ENCODE measurements at regions not wholly inside any gene's neighbourhood (a gene's known extent, or its start where the extent isn't known, plus 50 kb on each side); places are given as distances from the start of the nearest gene placed in this dataset.

GRCh38 chr20:50294164-50295088 lies 103.8 kb downstream of the CEBPB start:
- TF ChIP-seq CTCF (conservative IDR thresholded peaks at IDR 0.05; ENCODE audit: low read depth, low read length), result no peak
- DNase-seq (ENCODE audit: low read depth), result no peak
- H3K4me3 ChIP-seq (ENCODE audit: low read length), result no peak overlapping the region

- no peak for TF ChIP-seq CTCF (conservative IDR thresholded peaks at IDR 0.05; ENCODE audit: low read depth, low read length)
- H3K4me3 ChIP-seq (ENCODE audit: low read length), result no peak overlapping the region
- DNase-seq (ENCODE audit: low read depth), result no peak
Measured at GRCh38 chr20:50295345-50295744, 104.7 kb downstream of the CEBPB start.

DNA sequence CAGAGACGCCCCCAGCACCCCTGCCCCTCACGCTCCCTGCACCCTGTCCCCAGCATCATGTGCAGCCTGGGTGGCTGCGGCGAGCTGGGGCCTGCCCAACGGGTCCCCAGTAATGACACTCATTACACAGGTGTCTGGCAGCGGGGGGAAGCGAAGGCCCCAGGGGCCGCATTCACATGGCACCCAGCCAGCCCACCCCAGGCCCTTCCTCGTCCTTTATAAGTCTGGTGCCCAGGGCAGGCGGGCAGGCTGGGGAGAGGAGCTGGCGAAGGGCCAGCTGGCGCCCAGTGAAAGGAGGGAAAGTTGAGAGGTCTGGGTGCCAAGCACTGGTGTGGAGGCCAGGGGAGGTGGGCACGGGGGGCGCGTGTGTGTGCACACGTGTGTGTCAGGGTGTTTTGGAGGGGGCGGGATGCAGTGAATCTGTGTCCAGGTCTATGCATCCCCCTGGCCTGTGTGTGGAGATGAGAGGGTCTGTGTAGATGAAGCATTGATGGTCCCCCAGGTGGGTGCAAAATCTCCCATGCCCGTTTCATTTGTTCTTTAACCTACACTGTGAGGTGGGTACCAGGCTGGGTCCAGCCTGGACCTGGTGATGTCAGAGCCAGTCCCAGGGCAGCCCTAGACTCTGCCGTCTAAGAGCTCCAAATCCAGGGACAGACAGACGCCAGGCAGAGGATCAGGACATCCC lies 105.3 kb downstream of the CEBPB start:
- no peak for TF ChIP-seq CTCF (conservative IDR thresholded peaks at IDR 0.05; ENCODE audit: low read depth, low read length)
- H3K4me3 ChIP-seq (ENCODE audit: low read length), result no peak overlapping the region
- no peak for DNase-seq (ENCODE audit: low read depth)

DNA sequence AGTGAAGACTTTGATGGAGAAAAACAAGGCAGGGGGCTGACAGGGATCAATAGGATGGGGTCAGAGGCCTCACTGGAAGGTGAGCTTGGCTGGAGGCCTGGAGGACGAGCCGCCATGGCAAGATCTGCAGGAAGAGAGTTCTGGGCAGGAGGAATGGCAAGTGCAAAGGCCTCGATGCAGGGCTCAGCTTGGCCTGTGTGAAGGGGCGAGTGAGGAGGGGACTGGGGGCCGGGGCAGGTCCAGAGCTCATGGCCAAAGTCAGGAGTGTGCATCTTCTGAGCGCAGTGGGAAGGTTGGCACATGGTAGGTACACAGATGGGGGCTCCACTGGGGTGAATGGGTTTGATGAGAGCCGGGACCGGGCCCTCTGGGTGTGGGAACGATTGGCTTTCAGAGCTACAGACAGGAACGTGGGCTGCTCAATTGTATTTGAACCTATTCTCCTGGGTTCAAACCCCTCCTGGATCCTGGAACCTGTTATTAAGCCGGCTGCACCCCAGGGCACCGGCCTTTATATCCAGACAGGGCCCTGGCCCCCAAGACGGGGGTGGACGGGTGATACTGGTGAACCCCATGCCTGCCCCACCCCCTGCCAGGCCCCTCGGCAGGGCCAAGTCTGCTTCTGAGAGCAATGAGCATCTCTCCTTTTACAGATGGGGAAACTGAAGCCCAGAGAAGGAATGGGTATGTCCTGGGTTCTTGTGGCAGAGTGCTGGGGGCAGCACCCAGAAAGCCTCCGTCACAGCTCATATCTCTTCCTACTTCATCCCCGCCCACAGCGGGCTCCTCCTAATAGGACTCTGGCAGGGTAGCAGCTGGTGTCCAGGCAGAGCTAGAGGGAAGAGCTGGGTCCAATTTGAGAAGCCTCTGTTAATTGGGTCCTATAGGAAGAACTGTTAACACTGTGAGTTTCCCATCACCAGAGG lies 106.1 kb downstream of the CEBPB start:
- TF ChIP-seq CTCF (conservative IDR thresholded peaks at IDR 0.05; ENCODE audit: low read depth, low read length), result no peak
- no peak for DNase-seq (ENCODE audit: low read depth)
- no peak overlapping the region for H3K4me3 ChIP-seq (ENCODE audit: low read length)

DNA sequence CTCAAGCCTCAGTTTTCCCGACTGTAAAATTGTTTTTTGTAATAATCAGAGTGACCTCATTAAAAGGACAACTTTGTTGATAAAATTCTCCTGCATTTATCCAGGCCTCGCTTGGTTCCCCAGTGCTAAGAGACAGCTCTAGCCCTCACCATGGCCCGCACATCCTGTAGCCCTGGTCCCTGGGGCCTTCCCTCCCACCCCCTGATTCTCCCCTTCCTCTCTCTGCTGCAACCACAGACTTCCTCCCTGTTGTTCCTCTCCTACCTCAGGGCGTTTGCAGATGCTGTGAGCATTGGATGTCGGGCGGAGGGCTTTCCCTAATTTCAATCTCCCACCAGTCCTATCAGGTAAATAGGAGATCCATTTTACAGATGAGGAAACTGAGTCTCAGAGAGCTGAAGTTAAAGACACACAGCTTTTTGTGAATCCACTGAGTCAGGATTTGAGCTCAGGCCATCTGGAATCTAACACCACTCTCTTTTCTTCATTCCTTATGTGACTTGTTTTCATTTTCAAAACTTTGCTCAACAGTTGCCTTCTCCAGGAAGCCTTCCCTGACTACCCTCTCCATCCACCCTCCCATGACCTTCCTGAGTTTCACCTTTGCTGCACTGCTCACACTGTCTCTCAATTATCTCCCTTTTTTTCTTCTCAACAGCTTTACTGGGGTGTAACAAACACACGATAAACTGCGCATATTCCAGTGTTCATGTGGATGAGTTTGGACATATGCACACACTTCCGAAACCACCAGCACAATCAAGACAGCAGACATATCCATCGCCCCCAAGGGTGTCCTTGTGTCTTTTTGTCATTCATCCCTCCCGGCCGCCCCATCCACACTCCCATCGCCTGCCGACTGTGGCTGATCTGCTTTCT lies 107.1 kb downstream of the CEBPB start:
- no peak overlapping the region for H3K4me3 ChIP-seq (ENCODE audit: low read length)
- TF ChIP-seq CTCF (conservative IDR thresholded peaks at IDR 0.05; ENCODE audit: low read depth, low read length), result no peak
- no peak for DNase-seq (ENCODE audit: low read depth)
